ENCODE measurements at regions not wholly inside any gene's neighbourhood (a gene's known extent, or its start where the extent isn't known, plus 50 kb on each side); places are given as distances from the start of the nearest gene placed in this dataset.
"Not testable (repeated sequence)": the region's sequence is repeated elsewhere in the genome, so short reads cannot be mapped to it uniquely, and the experiment has no call there.

DNA sequence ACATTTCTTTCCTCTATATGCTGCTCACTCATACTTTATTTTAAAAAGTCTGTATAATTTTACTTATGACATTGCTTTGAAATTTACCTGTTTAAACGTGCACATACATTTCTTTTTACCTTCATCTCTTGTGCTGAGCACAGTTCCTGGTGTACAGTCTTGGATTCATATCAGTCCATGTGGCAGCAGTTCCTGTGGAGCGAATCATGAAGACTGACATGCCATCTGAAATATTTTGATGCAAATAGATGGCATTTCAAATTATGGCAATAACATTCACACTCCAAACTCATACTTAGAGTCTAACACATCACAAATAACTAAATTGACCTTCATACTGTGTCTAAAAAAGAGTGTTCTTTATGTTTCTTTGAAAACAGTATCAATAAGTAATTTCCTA lies 90.3 kb upstream of the CDH2 start:
- Histone ChIP-seq H3K79me2 (ENCODE audit: control insufficient read depth, low read length) (no peaks in the 10 kb centered on the region), H3K36me3 (ENCODE audit: control insufficient read depth, low read length) (no peaks in the 10 kb centered on the region), H3K27me3 (ENCODE audit: control insufficient read depth, low read length) (no peaks in the 10 kb centered on the region), H3K4me2 (ENCODE audit: low read length) (no peak overlapping the region), H4K20me1 (ENCODE audit: control insufficient read depth, insufficient read depth, low read depth, low read length) (no peaks in the 10 kb centered on the region), H3F3A (ENCODE audit: control insufficient read depth, insufficient read depth) (no peaks in the 10 kb centered on the region), H3K27ac (ENCODE audit: low read depth, low read length) (no peak overlapping the region), H3K4me1 (ENCODE audit: control insufficient read depth, low read length) (no peaks in the 10 kb centered on the region), H3K9me3 (ENCODE audit: control insufficient read depth, insufficient read depth, low read length) (no peaks in the 10 kb centered on the region), H3K4me3 (ENCODE audit: low read length) (no peak overlapping the region), H3K9me2 (replicated peaks; ENCODE audit: control insufficient read depth, low read length) (no peaks in the 10 kb centered on the region)
- TF ChIP-seq EZH2phosphoT487 (IDR thresholded peaks at IDR 0.05; ENCODE audit: borderline replicate concordance, low read length), result no peak
- TF ChIP-seq, protein P1, sequence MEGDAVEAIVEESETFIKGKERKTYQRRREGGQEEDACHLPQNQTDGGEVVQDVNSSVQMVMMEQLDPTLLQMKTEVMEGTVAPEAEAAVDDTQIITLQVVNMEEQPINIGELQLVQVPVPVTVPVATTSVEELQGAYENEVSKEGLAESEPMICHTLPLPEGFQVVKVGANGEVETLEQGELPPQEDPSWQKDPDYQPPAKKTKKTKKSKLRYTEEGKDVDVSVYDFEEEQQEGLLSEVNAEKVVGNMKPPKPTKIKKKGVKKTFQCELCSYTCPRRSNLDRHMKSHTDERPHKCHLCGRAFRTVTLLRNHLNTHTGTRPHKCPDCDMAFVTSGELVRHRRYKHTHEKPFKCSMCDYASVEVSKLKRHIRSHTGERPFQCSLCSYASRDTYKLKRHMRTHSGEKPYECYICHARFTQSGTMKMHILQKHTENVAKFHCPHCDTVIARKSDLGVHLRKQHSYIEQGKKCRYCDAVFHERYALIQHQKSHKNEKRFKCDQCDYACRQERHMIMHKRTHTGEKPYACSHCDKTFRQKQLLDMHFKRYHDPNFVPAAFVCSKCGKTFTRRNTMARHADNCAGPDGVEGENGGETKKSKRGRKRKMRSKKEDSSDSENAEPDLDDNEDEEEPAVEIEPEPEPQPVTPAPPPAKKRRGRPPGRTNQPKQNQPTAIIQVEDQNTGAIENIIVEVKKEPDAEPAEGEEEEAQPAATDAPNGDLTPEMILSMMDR (IDR thresholded peaks at IDR 0.05; ENCODE audit: low read depth, low read length, poor library complexity, severe bottlenecking), result no peak

DNA sequence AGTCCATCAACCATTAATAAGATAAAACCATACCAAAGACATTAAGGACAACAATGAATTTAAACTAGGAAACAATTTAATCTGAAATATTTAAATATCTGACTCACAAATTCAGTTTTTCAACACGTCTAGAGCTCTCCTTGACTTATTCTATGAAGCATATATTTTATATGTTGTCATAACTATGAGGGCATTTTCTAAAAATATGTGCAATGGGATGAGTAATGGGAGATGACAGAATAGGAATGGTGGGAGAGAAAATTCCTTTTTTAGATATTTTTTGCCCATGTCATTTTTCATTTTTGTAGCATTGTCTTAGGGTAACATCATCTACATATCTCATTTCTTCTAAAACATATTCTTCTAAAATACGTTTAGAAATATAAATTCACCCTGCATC lies 79.2 kb upstream of the CDH2 start:
- Histone ChIP-seq H3K27me3 (ENCODE audit: control insufficient read depth, low read length) (no peaks in the 10 kb centered on the region), H3K9me3 (ENCODE audit: control insufficient read depth, insufficient read depth, low read length) (no peaks in the 10 kb centered on the region), H3F3A (ENCODE audit: control insufficient read depth, insufficient read depth) (no peaks in the 10 kb centered on the region)

DNA sequence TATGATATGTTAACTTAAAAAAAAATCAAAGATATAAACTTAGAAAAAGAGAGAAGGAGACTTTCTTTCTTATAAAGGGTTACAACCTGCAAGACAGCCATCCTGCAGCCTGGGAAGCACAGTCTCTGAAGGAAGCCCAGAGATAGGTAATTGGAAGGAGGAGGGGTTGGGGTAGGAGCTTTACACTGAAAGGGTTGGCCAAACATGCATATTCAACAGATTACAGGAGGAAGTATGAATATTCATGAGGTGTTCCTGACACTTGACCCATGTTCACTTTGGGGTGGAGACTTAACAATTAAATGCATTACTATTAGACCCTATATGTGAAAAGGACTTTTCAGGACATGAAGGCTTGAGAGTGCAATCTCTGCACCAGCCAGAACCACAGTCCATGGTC lies 71.7 kb upstream of the CDH2 start:
- no peaks in the 10 kb centered on the region for H3K27me3 ChIP-seq (ENCODE audit: control insufficient read depth, low read length)
- H3K9me3 ChIP-seq (ENCODE audit: control insufficient read depth, insufficient read depth, low read length), result no peaks in the 10 kb centered on the region
- H3F3A ChIP-seq (ENCODE audit: control insufficient read depth, insufficient read depth), result no peaks in the 10 kb centered on the region
- no peak overlapping the region for H3K27ac ChIP-seq (ENCODE audit: low read depth, low read length)
- H4K20me1 ChIP-seq (ENCODE audit: control insufficient read depth, insufficient read depth, low read depth, low read length), result no peaks in the 10 kb centered on the region
- no peak for TF ChIP-seq EZH2phosphoT487 (IDR thresholded peaks at IDR 0.05; ENCODE audit: borderline replicate concordance, low read length)
- TF ChIP-seq, protein P1 (IDR thresholded peaks at IDR 0.05; ENCODE audit: low read depth, low read length, poor library complexity, severe bottlenecking), result no peak
- H3K4me1 ChIP-seq (ENCODE audit: control insufficient read depth, low read length), result no peaks in the 10 kb centered on the region
- no peaks in the 10 kb centered on the region for H3K9me2 ChIP-seq (replicated peaks; ENCODE audit: control insufficient read depth, low read length)
- H3K79me2 ChIP-seq (ENCODE audit: control insufficient read depth, low read length), result no peaks in the 10 kb centered on the region
- H3K4me2 ChIP-seq (ENCODE audit: low read length), result no peak overlapping the region
- H3K36me3 ChIP-seq (ENCODE audit: control insufficient read depth, low read length), result no peaks in the 10 kb centered on the region
- H3K4me3 ChIP-seq (ENCODE audit: low read length), result no peak overlapping the region

More for the DNA sequence above, 79.2 kb upstream of the CDH2 start:
- Histone ChIP-seq H4K20me1 (ENCODE audit: control insufficient read depth, insufficient read depth, low read depth, low read length) (no peaks in the 10 kb centered on the region), H3K4me1 (ENCODE audit: control insufficient read depth, low read length) (no peaks in the 10 kb centered on the region), H3K27ac (ENCODE audit: low read depth, low read length) (no peak overlapping the region), H3K36me3 (ENCODE audit: control insufficient read depth, low read length) (no peaks in the 10 kb centered on the region), H3K4me2 (ENCODE audit: low read length) (no peak overlapping the region), H3K79me2 (ENCODE audit: control insufficient read depth, low read length) (no peaks in the 10 kb centered on the region), H3K4me3 (ENCODE audit: low read length) (no peak overlapping the region), H3K9me2 (replicated peaks; ENCODE audit: control insufficient read depth, low read length) (no peaks in the 10 kb centered on the region)
- TF ChIP-seq, protein P1 (IDR thresholded peaks at IDR 0.05; ENCODE audit: low read depth, low read length, poor library complexity, severe bottlenecking), result no peak
- TF ChIP-seq EZH2phosphoT487 (IDR thresholded peaks at IDR 0.05; ENCODE audit: borderline replicate concordance, low read length), result no peak

DNA sequence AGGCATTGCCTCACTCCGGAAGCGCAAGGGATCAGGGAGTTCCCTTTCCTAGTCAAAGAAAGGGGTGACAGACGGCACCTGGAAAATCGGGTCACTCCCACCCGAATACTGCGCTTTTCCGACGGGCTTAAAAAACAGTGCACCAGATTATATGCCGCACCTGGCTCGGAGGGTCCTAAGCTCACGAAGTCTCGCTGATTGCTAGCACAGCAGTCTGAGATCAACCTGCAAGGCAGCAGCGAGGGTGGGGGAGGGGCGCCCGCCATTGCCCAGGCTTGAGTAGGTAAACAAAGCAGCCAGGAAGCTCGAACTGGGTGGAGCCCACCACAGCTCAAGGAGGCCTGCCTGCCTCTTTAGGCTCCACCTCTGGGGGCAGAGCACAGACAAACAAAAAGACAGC lies 63.7 kb upstream of the CDH2 start:
- not testable (repeated sequence) for H3K36me3 ChIP-seq (ENCODE audit: control insufficient read depth, low read length); H3K9me3 ChIP-seq (ENCODE audit: control insufficient read depth, insufficient read depth, low read length); H3K79me2 ChIP-seq (ENCODE audit: control insufficient read depth, low read length); H3K4me3 ChIP-seq (ENCODE audit: low read length); H3K4me1 ChIP-seq (ENCODE audit: control insufficient read depth, low read length); H3K4me2 ChIP-seq (ENCODE audit: low read length); H4K20me1 ChIP-seq (ENCODE audit: control insufficient read depth, insufficient read depth, low read depth, low read length); H3K9me2 ChIP-seq (replicated peaks; ENCODE audit: control insufficient read depth, low read length); H3K27me3 ChIP-seq (ENCODE audit: control insufficient read depth, low read length); H3F3A ChIP-seq (ENCODE audit: control insufficient read depth, insufficient read depth); H3K27ac ChIP-seq (ENCODE audit: low read depth, low read length)

Data from DOHH2 (cell line).